LNCAP (cell line): ENCODE measurements at regions not wholly inside any gene's neighbourhood (a gene's known extent, or its start where the extent isn't known, plus 50 kb on each side); places are given as distances from the start of the nearest gene placed in this dataset.

Experiments
- TF ChIP-seq, protein P1 (sequence below): fragments of 450-650 bp; IDR thresholded peaks from 2 replicates; pipeline ENCODE4 v1.5.1; 2017; ENCODE audit warnings: mild to moderate bottlenecking

DNA sequence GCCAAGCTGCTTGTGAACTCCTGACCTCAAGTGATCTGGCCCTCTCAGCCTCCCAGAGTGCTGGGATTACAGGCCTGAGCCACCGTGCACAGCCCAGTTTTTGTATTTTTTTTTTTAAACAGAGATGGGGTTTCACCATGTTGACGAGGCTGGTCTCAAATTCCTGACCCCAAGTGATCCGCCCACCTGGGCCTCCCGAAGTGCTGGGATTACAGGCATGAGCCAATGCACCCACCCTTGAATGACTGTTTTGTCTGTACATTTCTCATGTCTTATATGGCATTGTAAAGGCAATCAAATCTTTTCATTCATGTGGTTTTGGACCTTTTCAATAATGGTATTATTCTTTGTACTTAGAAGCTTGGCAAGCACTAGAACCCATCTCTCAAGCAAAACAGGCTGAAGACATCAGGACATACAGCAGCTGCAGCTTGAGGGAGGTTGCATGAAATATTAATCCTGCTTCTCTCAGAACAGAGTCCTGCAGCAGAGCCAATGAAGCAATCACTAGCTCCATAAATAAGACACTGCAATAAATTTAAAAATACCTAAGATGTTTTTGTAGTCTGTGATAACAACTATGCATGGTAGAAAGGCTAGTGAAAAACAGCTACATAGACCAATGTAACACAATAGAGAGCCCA lies 209.9 kb downstream of the TUBA3C start:
- TF ChIP-seq, protein P1, sequence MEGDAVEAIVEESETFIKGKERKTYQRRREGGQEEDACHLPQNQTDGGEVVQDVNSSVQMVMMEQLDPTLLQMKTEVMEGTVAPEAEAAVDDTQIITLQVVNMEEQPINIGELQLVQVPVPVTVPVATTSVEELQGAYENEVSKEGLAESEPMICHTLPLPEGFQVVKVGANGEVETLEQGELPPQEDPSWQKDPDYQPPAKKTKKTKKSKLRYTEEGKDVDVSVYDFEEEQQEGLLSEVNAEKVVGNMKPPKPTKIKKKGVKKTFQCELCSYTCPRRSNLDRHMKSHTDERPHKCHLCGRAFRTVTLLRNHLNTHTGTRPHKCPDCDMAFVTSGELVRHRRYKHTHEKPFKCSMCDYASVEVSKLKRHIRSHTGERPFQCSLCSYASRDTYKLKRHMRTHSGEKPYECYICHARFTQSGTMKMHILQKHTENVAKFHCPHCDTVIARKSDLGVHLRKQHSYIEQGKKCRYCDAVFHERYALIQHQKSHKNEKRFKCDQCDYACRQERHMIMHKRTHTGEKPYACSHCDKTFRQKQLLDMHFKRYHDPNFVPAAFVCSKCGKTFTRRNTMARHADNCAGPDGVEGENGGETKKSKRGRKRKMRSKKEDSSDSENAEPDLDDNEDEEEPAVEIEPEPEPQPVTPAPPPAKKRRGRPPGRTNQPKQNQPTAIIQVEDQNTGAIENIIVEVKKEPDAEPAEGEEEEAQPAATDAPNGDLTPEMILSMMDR: no peak

DNA sequence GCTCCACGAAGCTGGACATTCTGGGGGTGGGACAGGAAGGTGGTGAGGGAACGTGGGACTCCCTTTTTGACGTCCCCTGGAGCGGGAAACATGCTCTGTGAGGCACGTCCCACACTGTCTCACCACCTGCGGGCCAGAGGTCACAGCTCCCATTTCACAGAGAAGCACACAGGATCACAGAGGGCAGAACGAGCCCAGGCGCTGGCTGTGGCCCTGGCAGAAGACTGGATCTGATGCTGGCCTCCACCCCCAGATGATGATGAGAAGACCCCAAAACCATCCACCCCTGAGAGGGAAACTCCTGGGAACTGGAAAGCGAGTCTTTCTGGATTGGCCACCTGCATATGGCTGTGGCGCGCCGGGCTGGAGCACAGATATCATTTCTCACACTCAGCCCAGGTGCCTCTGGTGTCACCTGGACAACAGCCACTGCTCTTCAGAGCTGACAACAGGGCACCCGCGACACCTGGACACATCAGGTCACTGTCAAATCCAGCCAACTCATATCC lies 216.2 kb downstream of the TUBA3C start:
- TF ChIP-seq, protein P1: no peak

DNA sequence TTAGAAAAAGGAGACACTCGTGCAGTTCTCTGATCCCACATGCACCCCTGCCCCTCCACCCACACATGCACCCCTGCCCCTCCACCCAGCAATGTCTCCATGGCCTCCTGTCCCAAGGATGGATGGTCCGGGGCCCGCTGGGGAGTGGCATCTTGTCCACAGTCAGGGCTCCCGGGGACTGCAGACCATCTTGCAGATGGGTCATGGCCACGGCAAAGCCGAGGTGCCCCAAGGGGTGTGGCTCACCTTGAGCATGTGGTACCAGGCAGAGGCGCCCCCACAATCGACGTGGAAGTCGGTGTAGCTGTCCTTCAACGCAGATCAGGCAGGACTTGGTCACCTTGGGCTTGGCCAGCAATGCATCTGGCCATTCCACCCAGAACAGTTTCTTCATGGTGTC lies 216.7 kb downstream of the TUBA3C start:
- TF ChIP-seq, protein P1: no peak

DNA sequence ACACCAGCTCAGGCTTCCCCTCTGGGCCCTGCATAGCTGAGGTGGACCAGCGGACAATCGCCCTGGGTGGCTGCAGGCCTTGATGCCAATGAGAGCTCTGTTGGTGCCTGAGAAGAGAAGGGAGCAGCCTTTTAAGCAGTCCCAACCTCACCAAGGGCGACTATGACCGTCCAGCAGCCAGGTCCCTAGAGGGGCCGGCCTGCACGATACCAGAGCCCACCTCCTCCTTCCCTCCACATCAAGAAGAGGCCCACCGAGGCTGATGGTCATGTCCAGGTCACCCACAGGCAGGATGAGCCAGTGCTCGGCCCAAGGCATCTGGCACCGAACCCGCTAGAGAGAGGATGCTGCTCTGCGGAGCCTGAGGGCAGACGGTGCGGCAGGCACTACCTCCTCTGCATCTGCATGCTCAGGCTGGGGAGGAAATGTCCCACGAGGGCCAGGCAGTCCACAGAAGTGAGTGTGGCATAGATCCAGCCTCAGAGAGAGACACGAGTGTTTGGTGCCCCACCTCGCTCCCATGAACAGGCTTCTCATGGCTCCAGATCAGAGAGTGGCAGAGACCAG lies 219.4 kb downstream of the TUBA3C start:
- TF ChIP-seq, protein P1: no peak

DNA sequence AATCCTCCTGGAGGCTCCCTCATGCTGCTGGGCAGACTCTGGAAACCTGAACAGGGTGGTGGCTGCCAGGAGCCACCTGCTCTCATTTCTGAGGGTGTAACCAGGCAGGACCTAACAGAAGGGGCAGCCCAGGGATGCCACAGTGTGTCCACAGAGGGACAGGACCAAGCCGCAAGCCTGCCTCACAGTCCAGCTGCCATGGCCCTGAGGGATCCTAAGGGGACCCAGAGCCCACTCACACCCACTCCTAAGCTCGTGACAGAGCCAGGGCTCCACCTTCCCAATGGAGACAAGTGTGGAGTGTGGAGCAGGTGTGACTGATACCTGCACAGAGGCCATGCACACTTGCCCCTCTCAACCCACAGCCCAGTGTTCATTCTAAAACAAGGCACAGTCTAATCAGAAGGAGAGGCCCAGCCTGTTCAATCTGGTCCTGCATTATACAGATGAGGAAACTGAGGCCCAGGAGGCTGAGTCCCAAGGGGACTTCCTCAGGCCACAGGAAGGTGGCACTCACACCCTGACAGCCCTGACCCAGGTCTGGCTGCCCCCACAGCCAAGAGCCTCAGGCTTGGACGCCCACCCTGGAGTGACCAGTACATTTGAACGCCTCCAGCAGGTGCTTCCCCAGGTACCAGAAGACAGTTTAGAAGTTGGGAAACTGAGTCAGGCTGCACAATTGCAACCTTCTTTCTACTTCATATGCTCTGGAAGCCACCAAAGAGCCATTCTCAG lies 220.1 kb downstream of the TUBA3C start:
- TF ChIP-seq, protein P1: no peak

DNA sequence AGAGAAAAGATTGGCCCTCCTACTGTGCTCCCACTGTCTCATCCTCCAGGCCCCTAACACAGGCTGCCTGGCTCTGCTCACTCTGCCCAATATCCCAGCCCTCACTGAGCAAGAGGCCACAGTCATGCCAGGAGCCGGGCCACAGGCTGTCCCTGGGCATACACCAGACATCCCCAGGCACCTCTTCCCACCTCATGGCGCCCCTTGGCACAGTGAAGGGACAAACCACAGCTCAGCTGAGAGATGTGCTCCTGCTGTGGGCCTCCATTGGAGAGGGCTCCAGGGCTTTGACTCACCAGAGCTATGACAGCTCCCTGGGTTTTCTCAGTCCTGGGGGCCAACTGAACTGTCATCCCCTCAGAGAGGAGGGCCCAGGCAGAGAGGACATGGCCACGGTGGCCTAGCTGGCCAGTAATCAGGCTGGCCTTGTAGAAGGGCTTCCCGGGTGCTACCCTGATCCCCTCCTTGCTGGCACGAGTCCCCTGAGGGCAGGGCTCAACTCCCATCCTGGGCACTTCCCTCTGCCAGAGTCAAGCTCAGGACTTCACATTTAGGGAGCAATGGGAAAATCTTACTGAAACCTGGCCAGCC lies 220.9 kb downstream of the TUBA3C start:
- TF ChIP-seq, protein P1: no peak

DNA sequence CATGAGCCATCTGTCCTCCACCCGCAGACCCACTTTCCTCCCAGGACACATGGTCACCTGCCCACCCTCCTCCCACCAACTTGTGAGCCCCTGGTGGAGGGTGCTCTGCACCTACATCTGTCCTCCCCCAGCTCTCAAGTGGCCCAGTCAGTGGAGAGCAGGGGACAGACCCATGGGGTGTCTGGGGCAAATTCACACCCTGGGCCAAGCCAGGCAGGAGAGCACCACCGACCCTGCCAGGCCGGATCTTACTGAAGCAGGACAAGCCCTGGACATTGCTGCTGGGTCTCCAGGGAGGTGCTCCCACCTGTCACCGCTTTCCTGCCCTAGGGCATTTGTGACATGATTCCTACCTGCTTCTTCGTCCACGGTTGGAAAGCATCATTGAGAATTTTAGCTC lies 221.6 kb downstream of the TUBA3C start:
- TF ChIP-seq, protein P1: no peak
